ENCODE measurements at regions not wholly inside any gene's neighbourhood (a gene's known extent, or its start where the extent isn't known, plus 50 kb on each side); places are given as distances from the start of the nearest gene placed in this dataset.

- no peaks in the 10 kb centered on the region for H3K79me2 ChIP-seq (ENCODE audit: insufficient read depth)
- peaks cover 14% of the 10 kb centered on the region; the same call in 1 of the 2 replicates for H3K27me3 ChIP-seq (ENCODE audit: insufficient read depth)
- DNase-seq, result no peak
- H3K9me2 ChIP-seq, result no peaks in the 10 kb centered on the region
- no peak overlapping the region for H2AFZ ChIP-seq (ENCODE audit: low read depth)
- no peaks in the 10 kb centered on the region for H3F3A ChIP-seq (replicated peaks; ENCODE audit: insufficient read depth)
- H3K27ac ChIP-seq (ENCODE audit: low read depth in 2 of 2, low read length in 1 of 2), result no peak overlapping the region
- H3K4me2 ChIP-seq, result no peak overlapping the region
- no peaks in the 10 kb centered on the region for H3K4me1 ChIP-seq (ENCODE audit: control insufficient read depth in 1 of 2, insufficient read depth in 2 of 2, low read depth in 1 of 2, low read length in 1 of 2)
- no peaks in the 10 kb centered on the region for H4K20me1 ChIP-seq (ENCODE audit: insufficient read depth)
- TF ChIP-seq GABPA (IDR thresholded peaks at IDR 0.05; ENCODE audit: low read depth), result no peak
- TF ChIP-seq YY1 (IDR thresholded peaks at IDR 0.05; ENCODE audit: low read depth), result no peak
- TF ChIP-seq, protein P1, sequence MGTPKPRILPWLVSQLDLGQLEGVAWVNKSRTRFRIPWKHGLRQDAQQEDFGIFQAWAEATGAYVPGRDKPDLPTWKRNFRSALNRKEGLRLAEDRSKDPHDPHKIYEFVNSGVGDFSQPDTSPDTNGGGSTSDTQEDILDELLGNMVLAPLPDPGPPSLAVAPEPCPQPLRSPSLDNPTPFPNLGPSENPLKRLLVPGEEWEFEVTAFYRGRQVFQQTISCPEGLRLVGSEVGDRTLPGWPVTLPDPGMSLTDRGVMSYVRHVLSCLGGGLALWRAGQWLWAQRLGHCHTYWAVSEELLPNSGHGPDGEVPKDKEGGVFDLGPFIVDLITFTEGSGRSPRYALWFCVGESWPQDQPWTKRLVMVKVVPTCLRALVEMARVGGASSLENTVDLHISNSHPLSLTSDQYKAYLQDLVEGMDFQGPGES (IDR thresholded peaks at IDR 0.05; ENCODE audit: low read depth, low read length), result no peak
- no peak for TF ChIP-seq SIN3A (IDR thresholded peaks at IDR 0.05; ENCODE audit: borderline replicate concordance, low read depth, low read length)
- no peak for TF ChIP-seq MXI1 (IDR thresholded peaks at IDR 0.05; ENCODE audit: low read depth, low read length)
- no peak for TF ChIP-seq ELF1 (IDR thresholded peaks at IDR 0.05)
- TF ChIP-seq TCF12 (IDR thresholded peaks at IDR 0.05), result no peak
- TF ChIP-seq NRF1 (IDR thresholded peaks at IDR 0.05; ENCODE audit: low read depth, low read length), result no peak
- no peak for TF ChIP-seq CTCF (IDR thresholded peaks at IDR 0.05)
- no peak for TF ChIP-seq RCOR1 (IDR thresholded peaks at IDR 0.05; ENCODE audit: low read length)
- TF ChIP-seq JUND (IDR thresholded peaks at IDR 0.05), result no peak
- no peak for TF ChIP-seq NFIC (IDR thresholded peaks at IDR 0.05; ENCODE audit: borderline replicate concordance)
- TF ChIP-seq GATA2 (CRISPR knock-in tag; IDR thresholded peaks at IDR 0.05), result no peak
- TF ChIP-seq CHD2 (IDR thresholded peaks at IDR 0.05; ENCODE audit: low read length, partially characterized antibody), result no peak
- TF ChIP-seq EP300 (IDR thresholded peaks at IDR 0.05; ENCODE audit: borderline replicate concordance in 1 of 2, low read depth in 1 of 2, low read length in 1 of 2), result no peak
- ChIA-PET CTCF (no interaction called here), POLR2A (no interaction called here)
- H3K9ac ChIP-seq, result no peak overlapping the region
- no peaks in the 10 kb centered on the region for H3K36me3 ChIP-seq (replicated peaks in 1 of 2; ENCODE audit: control insufficient read depth in 1 of 2, insufficient read depth in 2 of 2, low read length in 1 of 2)
- 12% methylated on average over 3 of the region's 3 CpGs for WGBS (ENCODE audit: low lambda C conversion rate)
- H3K4me3 ChIP-seq (ENCODE audit: low read depth in 2 of 2, low read length in 1 of 2), result no peak overlapping the region
- H3K9me3 ChIP-seq, result no peaks in the 10 kb centered on the region
Measured at GRCh38 chr18:22296304-22296703, 121.4 kb downstream of the CTAGE1 start.

- WGBS (ENCODE audit: low lambda C conversion rate), result 0% methylated on average over 1 of the region's 1 CpG
- Histone ChIP-seq H3K9ac (no peak overlapping the region), H3K4me3 (ENCODE audit: low read depth in 2 of 2, low read length in 1 of 2) (no peak overlapping the region), H3K4me1 (ENCODE audit: control insufficient read depth in 1 of 2, insufficient read depth in 2 of 2, low read depth in 1 of 2, low read length in 1 of 2) (no peaks in the 10 kb centered on the region), H3K4me2 (no peak overlapping the region), H3K27me3 (ENCODE audit: insufficient read depth) (peaks cover 9% of the 10 kb centered on the region; the same call in 1 of the 2 replicates), H3K27ac (ENCODE audit: low read depth in 2 of 2, low read length in 1 of 2) (no peak overlapping the region), H3K9me2 (no peaks in the 10 kb centered on the region), H3K36me3 (replicated peaks in 1 of 2; ENCODE audit: control insufficient read depth in 1 of 2, insufficient read depth in 2 of 2, low read length in 1 of 2) (no peaks in the 10 kb centered on the region), H3F3A (replicated peaks; ENCODE audit: insufficient read depth) (no peaks in the 10 kb centered on the region), H4K20me1 (ENCODE audit: insufficient read depth) (no peaks in the 10 kb centered on the region), H3K79me2 (ENCODE audit: insufficient read depth) (no peaks in the 10 kb centered on the region), H2AFZ (ENCODE audit: low read depth) (no peak overlapping the region), H3K9me3 (no peaks in the 10 kb centered on the region)
- DNase-seq, result no peak
- no peak for TF ChIP-seq ELF1 (IDR thresholded peaks at IDR 0.05)
- TF ChIP-seq NFIC (IDR thresholded peaks at IDR 0.05; ENCODE audit: borderline replicate concordance), result no peak
- TF ChIP-seq MEF2A (IDR thresholded peaks at IDR 0.05; ENCODE audit: borderline replicate concordance, low read depth), result no peak
- TF ChIP-seq POLR2AphosphoS5 (IDR thresholded peaks at IDR 0.05; ENCODE audit: low read depth, low read length), result no peak
- POLR2A ChIA-PET, result no interaction called here
- CTCF ChIA-PET, result no interaction called here
Measured at GRCh38 chr18:22293417-22293816, 124.0 kb downstream of the GATA6 start.

Data from SK-N-SH (cell line).